ENCODE measurements at regions not wholly inside any gene's neighbourhood (a gene's known extent, or its start where the extent isn't known, plus 50 kb on each side); places are given as distances from the start of the nearest gene placed in this dataset.
"Not testable (repeated sequence)": the region's sequence is repeated elsewhere in the genome, so short reads cannot be mapped to it uniquely, and the experiment has no call there.

GRCh38 chr6:155770856-155771255 is 315.2 kb upstream of the NOX3 start:
- Histone ChIP-seq H3K4me3 (no peak overlapping the region), H3K4me1 (no peaks in the 10 kb centered on the region), H3K27ac (no peak overlapping the region), H3K9me3 (no peaks in the 10 kb centered on the region), H3K27me3 (no peaks in the 10 kb centered on the region), H3K36me3 (no peaks in the 10 kb centered on the region)
- TF ChIP-seq POLR2A (IDR thresholded peaks at IDR 0.05) (no peak), CTCF (IDR thresholded peaks at IDR 0.05) (no peak)
- intact Hi-C loops (cut with DNase I), result no loop called here
- DNase-seq (no peak), ATAC-seq (no peak)

GRCh38 chr6:155770313-155770712 is 314.7 kb upstream of the NOX3 start:
- no peak overlapping the region for H3K4me3 ChIP-seq
- no peaks in the 10 kb centered on the region for H3K9me3 ChIP-seq
- DNase-seq (no peak), ATAC-seq (no peak)
- H3K27me3 ChIP-seq, result no peaks in the 10 kb centered on the region
- intact Hi-C loops (cut with DNase I), result no loop called here
- H3K27ac ChIP-seq, result no peak overlapping the region
- H3K36me3 ChIP-seq, result no peaks in the 10 kb centered on the region
- H3K4me1 ChIP-seq, result no peaks in the 10 kb centered on the region
- TF ChIP-seq POLR2A (IDR thresholded peaks at IDR 0.05), result no peak

GRCh38 chr6:155765275-155766194 is 309.9 kb upstream of the NOX3 start:
- ATAC-seq (no peak), DNase-seq (no peak)
- TF ChIP-seq CTCF (IDR thresholded peaks at IDR 0.05) (peak in 1 of 4 donors; percentile 8), POLR2A (IDR thresholded peaks at IDR 0.05) (no peak)
- Histone ChIP-seq H3K9me3 (no peaks in the 10 kb centered on the region), H3K4me1 (no peaks in the 10 kb centered on the region), H3K27me3 (no peaks in the 10 kb centered on the region), H3K36me3 (no peaks in the 10 kb centered on the region), H3K4me3 (no peak overlapping the region), H3K27ac (no peak overlapping the region)
- intact Hi-C loops (cut with DNase I), result no loop called here
- WGBS (ENCODE audit: insufficient coverage, low coverage, low lambda C conversion rate, missing lambda C conversion rate), result 55% methylated on average over 8 of the region's 8 CpGs

GRCh38 chr6:155762649-155763048 is 307.0 kb upstream of the NOX3 start:
- WGBS (ENCODE audit: insufficient coverage, low coverage, low lambda C conversion rate, missing lambda C conversion rate), result 86% methylated on average over 3 of the region's 3 CpGs
- no peak for ATAC-seq
- no peak for DNase-seq
- no peak overlapping the region for H3K4me3 ChIP-seq
- intact Hi-C loops (cut with DNase I), result no loop called here
- no peaks in the 10 kb centered on the region for H3K4me1 ChIP-seq
- H3K9me3 ChIP-seq, result no peaks in the 10 kb centered on the region
- H3K27me3 ChIP-seq, result no peaks in the 10 kb centered on the region
- H3K27ac ChIP-seq, result no peak overlapping the region
- TF ChIP-seq CTCF (IDR thresholded peaks at IDR 0.05), result no peak
- TF ChIP-seq POLR2A (IDR thresholded peaks at IDR 0.05), result no peak
- H3K36me3 ChIP-seq, result no peaks in the 10 kb centered on the region

GRCh38 chr6:155755452-155755851 is 299.8 kb upstream of the NOX3 start:
- no peak overlapping the region for H3K27ac ChIP-seq
- H3K4me1 ChIP-seq, result no peaks in the 10 kb centered on the region
- TF ChIP-seq CTCF (IDR thresholded peaks at IDR 0.05) (no peak), POLR2A (IDR thresholded peaks at IDR 0.05) (no peak)
- no peaks in the 10 kb centered on the region for H3K27me3 ChIP-seq
- no peak overlapping the region for H3K4me3 ChIP-seq
- no peak for DNase-seq
- WGBS (ENCODE audit: insufficient coverage, low coverage, low lambda C conversion rate, missing lambda C conversion rate), result 23% methylated on average over 3 of the region's 3 CpGs
- no peaks in the 10 kb centered on the region for H3K9me3 ChIP-seq
- no peak for ATAC-seq
- intact Hi-C loops (cut with DNase I), result no loop called here
- no peaks in the 10 kb centered on the region for H3K36me3 ChIP-seq

GRCh38 chr6:155748778-155749177 is 293.1 kb upstream of the NOX3 start:
- H3K9me3 ChIP-seq; DNase-seq; H3K36me3 ChIP-seq; H3K4me1 ChIP-seq; H3K27ac ChIP-seq; intact Hi-C loops (cut with DNase I); ATAC-seq; H3K27me3 ChIP-seq; H3K4me3 ChIP-seq: not testable (repeated sequence)
- WGBS (ENCODE audit: insufficient coverage, low coverage, low lambda C conversion rate, missing lambda C conversion rate), result 50% methylated on average over 1 of the region's 3 CpGs
